Left cardiac atrium (tissue), 4 donors: ENCODE measurements at regions not wholly inside any gene's neighbourhood (a gene's known extent, or its start where the extent isn't known, plus 50 kb on each side); places are given as distances from the start of the nearest gene placed in this dataset.

Source experiments
- ATAC-seq, 2 donors: fragments of 200-7000 bp; cut with Tn5 transposase; one replicate each; pipeline ENCODE4 v1.9.1; 2020; ENCODE audit warnings: mild to moderate bottlenecking in 2 of 2, moderate library complexity in 2 of 2
- DNase-seq: peaks from one replicate; pipeline ENCODE4 v3.0.0-alpha.2; 2020
- intact Hi-C, 2 donors: fragments of 100-400 bp; cut with DNase I; formaldehyde crosslinking; loops; one replicate each; pipeline versions ENCODE4 v1.14.1 to v1.15.1; 2022 to 2023
- donor health status: DM: no; HTN: yes; CAD: no.
- donor health status: DM: no; HTN: yes; CAD: no; lungs with severe emphysema.
- donor health status: DM: yes; HTN: yes; CAD: no.
- donor health status: Dilated cardiomyopathy.

GRCh38 chr16:5581908-5582307 lies 484.3 kb upstream of the EEF2KMT start:
- DNase-seq (no peak), ATAC-seq (no peak)
- intact Hi-C loops: no loop called here

- ATAC-seq: no peak
- intact Hi-C loops: no loop called here
- DNase-seq: no peak
These were observed 483.8 kb upstream of the EEF2KMT start for GRCh38 chr16:5581428-5581827.

GRCh38 chr16:5580772-5581171 lies 483.2 kb upstream of the EEF2KMT start:
- DNase-seq: no peak
- intact Hi-C loops: no loop called here

GRCh38 chr16:5580296-5580695 lies 482.7 kb upstream of the EEF2KMT start:
- intact Hi-C loops: no loop called here

More at GRCh38 chr16:5580772-5581171, 483.2 kb upstream of the EEF2KMT start:
- ATAC-seq: no peak

GRCh38 chr16:5578980-5579379 lies 481.4 kb upstream of the EEF2KMT start:
- intact Hi-C loops: no loop called here
- no peak for DNase-seq
- ATAC-seq: no peak

More at GRCh38 chr16:5580296-5580695, 482.7 kb upstream of the EEF2KMT start:
- no peak for ATAC-seq
- DNase-seq: no peak

GRCh38 chr16:5577463-5577862 lies 479.9 kb upstream of the EEF2KMT start:
- intact Hi-C loops: no loop called here
- DNase-seq (no peak), ATAC-seq (no peak)

- no peak for DNase-seq
- intact Hi-C loops: no loop called here
- no peak for ATAC-seq
These were observed 478.2 kb upstream of the EEF2KMT start for GRCh38 chr16:5575646-5576245.

- ATAC-seq (no peak), DNase-seq (no peak)
- intact Hi-C loops: no loop called here
These were observed 477.5 kb upstream of the EEF2KMT start for GRCh38 chr16:5575121-5575520.

- ATAC-seq: no peak
- intact Hi-C loops: no loop called here
- DNase-seq: no peak
These were observed 474.5 kb upstream of the EEF2KMT start for GRCh38 chr16:5572056-5572455.

GRCh38 chr16:5571446-5571845 lies 473.9 kb upstream of the EEF2KMT start:
- DNase-seq: no peak
- intact Hi-C loops: no loop called here
- ATAC-seq: no peak

- ATAC-seq: no peak
- no peak for DNase-seq
- intact Hi-C loops: no loop called here
These were observed 464.2 kb upstream of the EEF2KMT start for GRCh38 chr16:5561800-5562199.

- no peak for ATAC-seq
- DNase-seq: no peak
- intact Hi-C loops: no loop called here
These were observed 462.5 kb upstream of the EEF2KMT start for GRCh38 chr16:5560084-5560483.

- intact Hi-C loops: no loop called here
- ATAC-seq (no peak), DNase-seq (no peak)
These were observed 460.4 kb upstream of the EEF2KMT start for GRCh38 chr16:5557966-5558365.

- no peak for ATAC-seq
- intact Hi-C loops: no loop called here
- DNase-seq: no peak
These were observed 459.9 kb upstream of the EEF2KMT start for GRCh38 chr16:5557448-5557847.

GRCh38 chr16:5556158-5556810 lies 458.7 kb upstream of the EEF2KMT start:
- no peak for ATAC-seq
- no peak for DNase-seq
- intact Hi-C loops: no loop called here

GRCh38 chr16:5551909-5552308 lies 454.3 kb upstream of the EEF2KMT start:
- intact Hi-C loops: no loop called here
- ATAC-seq (no peak), DNase-seq (no peak)

GRCh38 chr16:5549802-5550201 lies 452.2 kb upstream of the EEF2KMT start:
- intact Hi-C loops: no loop called here
- ATAC-seq (no peak), DNase-seq (no peak)

- DNase-seq (no peak), ATAC-seq (no peak)
- intact Hi-C loops: no loop called here
These were observed 443.8 kb upstream of the EEF2KMT start for GRCh38 chr16:5541356-5541755.

GRCh38 chr16:5537347-5537746 lies 439.8 kb upstream of the EEF2KMT start:
- intact Hi-C loops: no loop called here
- ATAC-seq (no peak), DNase-seq (no peak)

GRCh38 chr16:5533321-5533888 lies 435.8 kb upstream of the EEF2KMT start:
- intact Hi-C loops: no loop called here
- ATAC-seq: no peak

GRCh38 chr16:5527817-5528216 lies 430.2 kb upstream of the EEF2KMT start:
- no peak for DNase-seq
- intact Hi-C loops: no loop called here

More at GRCh38 chr16:5533321-5533888, 435.8 kb upstream of the EEF2KMT start:
- DNase-seq: no peak

More at GRCh38 chr16:5527817-5528216, 430.2 kb upstream of the EEF2KMT start:
- no peak for ATAC-seq
